NOMO-1 treated with DMSO at 0.1 percent for 48 hours (cell line): ENCODE measurements at regions not wholly inside any gene's neighbourhood (a gene's known extent, or its start where the extent isn't known, plus 50 kb on each side); places are given as distances from the start of the nearest gene placed in this dataset.
"Not testable (repeated sequence)": the region's sequence is repeated elsewhere in the genome, so short reads cannot be mapped to it uniquely, and the experiment has no call there.

Experiments
- DNase-seq: peaks from one replicate; lab custom pipeline; 2025; ENCODE audit not compliant: unreplicated experiment; lab: John Stamatoyannopoulos, UW

DNA sequence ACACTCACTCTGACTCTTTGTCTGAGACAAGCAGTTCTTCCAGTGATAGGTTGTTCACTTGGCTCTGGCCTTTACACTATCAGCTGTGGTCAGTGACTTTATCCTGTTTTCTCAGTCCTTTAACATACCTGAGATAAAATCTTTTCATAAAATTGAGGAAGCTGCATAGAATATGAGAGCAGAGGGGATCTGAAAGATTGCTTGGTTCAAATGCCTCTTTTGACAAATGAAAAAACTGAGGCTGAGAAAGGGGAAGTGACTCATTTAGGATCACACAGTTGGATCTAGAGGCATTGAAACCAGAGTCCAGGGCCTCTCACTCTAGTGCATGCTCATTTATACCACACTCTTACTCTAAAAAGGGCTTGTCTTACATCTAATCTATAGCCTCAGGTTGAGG is 277.0 kb upstream of the TBX18 start:
- DNase-seq: no peak

- DNase-seq: no peak
Measured at GRCh38 chr6:85037221-85037620, 272.8 kb upstream of the TBX18 start.

DNA sequence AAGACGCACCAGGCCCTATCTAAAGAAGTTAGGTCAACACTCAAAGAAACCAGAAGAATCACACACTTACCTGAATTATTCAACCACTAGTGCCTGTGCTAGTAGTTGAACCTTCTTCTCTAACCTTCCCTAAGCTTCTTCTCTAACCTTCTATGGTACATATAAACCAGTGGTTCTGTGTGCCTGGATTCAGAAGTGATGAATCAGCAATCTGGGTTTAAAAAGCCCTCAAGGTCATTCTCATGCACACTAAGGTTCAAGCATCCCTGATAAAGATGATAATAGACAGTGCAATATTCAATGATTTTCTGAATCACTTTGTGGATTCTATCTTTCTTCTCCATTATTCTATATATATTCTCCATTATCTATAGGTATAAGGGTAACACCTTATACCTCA is 271.4 kb upstream of the TBX18 start:
- no peak for DNase-seq

- DNase-seq: no peak
Measured at GRCh38 chr6:85033547-85033946, 269.1 kb upstream of the TBX18 start.

DNA sequence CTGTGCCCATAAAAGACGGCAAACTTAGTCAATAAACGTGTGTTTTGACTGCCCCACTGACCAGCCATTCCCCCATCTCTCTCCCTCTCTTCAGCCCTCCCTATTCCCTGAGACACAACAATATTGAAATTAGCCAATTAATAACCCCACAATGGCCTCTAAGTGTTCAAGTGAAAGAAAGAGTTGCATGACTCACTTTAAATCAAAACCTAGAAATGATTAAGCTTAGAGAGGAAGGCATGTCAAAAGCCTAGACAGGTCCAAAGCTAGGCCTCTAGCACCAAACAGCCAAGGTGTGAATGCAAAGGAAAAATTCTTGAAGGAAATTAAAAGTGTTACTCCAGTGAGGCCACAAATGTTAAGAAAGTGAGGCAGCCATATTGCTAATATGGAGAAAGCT is 261.6 kb upstream of the TBX18 start:
- no peak for DNase-seq

- DNase-seq: no peak
Measured at GRCh38 chr6:85023721-85024120, 259.3 kb upstream of the TBX18 start.

GRCh38 chr6:85017352-85017751 is 253.0 kb upstream of the TBX18 start:
- DNase-seq: no peak

DNA sequence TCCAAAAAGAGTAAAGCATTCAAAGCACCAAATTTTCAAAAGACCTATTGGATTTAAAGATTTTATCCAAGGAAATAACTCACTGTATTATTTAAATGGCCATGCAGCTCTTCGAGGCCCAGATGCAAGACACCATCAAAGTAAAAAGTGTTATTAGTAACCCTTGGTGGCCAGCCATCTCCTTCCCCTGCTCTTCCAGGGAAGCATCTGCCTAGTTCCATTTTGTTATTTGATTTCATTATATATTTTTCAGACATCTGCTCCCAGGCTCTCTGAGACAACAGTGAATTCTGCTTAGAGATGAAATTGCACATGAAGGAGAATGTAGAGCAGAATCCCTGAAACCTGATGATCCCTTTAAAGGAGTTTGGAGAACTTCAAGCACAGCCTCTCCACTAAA is 252.3 kb upstream of the TBX18 start:
- DNase-seq: no peak

DNA sequence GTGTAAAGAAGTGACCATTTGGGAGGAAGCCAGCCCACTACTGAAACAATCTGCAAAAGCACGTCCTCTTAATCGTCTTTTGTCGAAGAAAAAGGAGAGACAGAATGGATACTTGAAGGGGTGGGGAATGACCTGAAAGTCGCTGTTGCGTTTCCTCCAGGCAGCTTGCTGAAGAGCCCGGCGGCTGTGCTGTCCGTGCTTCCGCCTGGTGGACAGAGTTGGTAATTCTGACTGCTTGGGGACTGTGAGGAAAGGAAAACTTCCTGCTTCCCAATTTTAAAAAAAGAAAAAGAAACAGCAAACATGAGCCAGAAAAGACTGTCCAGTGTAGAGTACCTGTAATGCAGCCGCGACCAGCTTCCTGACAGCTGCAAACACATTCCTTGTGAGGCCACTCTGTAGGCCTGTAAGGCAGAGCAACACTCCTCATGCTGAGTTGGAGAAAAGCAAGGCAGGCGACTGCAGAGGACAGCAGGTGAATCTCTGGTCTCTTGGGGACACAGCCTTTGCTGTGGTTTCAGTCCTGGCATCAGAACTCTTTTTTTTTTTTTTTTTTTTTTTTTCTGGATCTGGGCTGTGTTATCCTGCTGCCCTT is 251.1 kb upstream of the TBX18 start:
- peak; percentile 21 for DNase-seq

DNA sequence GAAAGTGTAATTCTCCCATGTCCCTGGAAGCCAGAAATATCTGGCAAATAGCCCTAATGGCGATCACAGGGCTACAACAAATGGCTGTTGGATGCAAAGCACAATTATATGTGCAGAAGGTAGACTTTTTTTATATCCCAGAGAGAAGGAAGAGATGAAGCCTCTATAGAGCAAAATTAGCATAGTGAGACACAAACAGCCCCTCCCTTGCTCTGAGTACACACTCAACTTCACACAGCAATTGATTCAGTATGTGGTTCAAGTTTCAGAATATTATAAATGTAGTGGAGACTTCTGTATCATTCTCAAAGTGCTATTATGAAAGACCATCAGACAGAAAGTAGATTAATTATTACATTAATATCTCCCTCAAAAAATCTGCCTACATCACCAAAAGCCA is 246.5 kb upstream of the TBX18 start:
- DNase-seq: no peak

DNA sequence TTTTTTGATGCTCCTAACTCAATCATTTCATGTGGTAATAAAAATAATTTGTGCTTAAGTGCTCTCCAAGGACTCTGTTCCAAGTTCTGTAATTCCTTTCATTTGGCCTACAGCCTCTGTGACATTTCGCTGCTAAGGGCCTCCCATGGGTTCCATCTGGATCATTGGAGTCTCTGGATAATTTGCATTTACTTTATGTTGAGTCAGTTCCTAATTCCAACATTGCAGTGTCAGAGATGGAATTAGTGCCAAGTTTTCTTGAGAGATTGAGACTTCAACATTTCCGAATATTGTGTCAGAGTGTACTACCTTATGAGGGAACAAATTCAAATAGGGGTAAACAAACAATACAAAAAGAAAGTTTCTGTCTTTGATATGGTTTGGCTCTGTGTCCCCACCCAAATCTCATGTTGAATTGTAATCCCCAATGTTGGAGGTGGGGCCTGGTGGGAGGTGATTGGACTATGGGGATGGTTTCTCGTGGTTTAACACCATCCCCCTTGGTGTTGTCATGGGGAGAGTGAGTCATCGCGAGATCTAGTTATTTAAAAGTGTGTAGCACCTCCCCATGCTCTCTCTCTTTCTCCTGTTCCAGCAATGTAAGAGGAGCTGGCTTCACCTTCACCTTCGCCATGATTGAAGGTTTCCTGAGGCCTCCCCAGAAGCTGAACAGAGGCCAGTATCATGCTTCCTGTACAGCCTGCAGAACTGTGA is 244.1 kb upstream of the TBX18 start:
- no peak for DNase-seq

- no peak for DNase-seq
Measured at GRCh38 chr6:85006362-85006761, 242.0 kb upstream of the TBX18 start.

- DNase-seq: no peak
Measured at GRCh38 chr6:85005494-85005893, 241.1 kb upstream of the TBX18 start.

- no peak for DNase-seq
Measured at GRCh38 chr6:85004361-85004995, 240.1 kb upstream of the TBX18 start.

DNA sequence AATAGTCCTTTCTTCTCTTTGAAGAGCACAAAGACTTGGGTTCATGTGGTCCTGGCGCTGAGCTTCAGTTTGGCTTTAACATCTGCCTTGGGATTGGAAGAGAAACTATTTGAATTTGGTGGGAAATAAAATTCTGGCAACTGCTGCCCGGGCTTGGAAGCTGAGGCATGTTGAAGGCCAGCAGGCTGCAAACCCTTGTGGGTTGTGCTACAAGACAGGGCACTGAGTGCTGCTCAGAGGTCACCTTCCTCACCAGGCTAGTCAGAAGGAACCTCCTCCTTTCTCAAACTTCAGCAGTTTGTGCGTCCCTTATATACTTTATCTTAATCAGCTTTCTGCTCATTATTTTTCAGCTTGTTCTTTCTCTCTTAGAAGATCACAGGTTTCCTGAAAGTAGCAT is 238.4 kb upstream of the TBX18 start:
- DNase-seq: no peak

GRCh38 chr6:85000001-85000400 is 235.6 kb upstream of the TBX18 start:
- DNase-seq: no peak

DNA sequence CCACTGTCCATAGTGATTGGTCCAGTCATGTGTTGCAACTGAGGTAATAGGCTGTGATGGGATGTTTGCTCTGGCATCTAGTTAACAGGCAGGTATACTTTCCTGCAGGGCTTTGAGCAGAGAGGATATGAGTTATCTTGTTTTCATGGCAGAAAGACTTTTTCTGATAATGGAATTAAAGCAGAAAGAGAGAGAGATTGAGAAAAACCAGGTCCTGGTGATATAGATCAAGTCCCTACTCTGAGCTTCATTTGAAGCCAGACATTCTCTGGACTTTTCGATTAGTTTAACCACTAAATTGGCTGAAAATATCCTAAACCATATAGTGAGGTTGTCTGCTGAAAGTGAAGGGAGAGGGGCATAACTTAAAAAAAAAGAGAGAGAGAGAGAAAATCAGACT is 233.8 kb upstream of the TBX18 start:
- no peak for DNase-seq

DNA sequence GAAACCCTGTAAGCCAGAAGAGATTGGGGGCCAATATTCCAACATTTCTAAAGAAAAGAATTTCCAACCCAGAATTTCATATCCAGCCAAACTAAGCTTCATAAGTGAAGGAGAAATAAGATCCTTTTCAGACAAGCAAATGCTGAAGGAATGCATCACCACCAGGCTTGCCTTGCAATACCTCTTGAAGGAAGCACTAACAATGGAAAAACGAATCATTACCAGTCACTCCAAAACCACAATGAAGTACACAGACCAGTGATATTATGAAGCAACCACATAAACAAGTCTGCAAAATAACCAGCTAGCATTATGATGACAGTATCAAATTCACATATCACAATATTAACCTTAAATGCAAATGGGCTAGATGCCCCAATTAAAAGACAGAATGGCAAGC is 224.4 kb upstream of the TBX18 start:
- DNase-seq: not testable (repeated sequence)

DNA sequence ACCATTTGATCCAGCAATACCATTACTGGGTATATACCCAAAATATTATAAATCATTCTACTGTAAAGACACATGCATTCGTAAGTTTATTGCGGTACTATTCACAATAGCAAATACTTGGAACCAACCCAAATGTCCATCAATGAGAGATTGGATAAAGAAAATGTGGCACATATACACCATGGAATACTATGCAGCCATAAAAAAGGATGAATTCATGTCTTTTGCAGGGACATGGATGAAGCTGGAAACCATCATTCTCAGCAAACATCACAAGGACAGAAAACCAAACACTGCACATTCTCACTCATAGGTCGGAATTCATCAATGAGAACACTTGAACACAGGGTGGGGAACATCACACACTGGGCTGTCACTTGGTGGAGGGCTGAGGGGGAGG is 221.1 kb upstream of the TBX18 start:
- not testable (repeated sequence) for DNase-seq

DNA sequence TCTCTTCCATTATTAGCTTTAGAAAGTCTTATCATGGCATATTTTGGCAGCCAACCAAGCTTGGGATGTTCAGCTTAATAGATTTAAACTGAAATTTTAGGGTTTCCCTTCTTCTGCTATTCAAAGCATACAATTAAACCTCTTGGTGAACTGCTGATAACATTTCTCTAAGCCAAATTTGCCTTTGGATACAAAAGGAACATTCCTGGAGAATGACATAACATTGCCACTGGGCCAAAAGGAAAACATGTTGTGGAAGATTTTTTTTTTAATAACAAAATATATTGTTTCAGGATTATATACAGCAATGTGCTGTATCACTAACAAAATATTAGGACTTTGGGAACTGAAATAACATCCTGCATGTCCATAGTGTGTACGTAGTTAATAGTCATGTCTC is 215.1 kb upstream of the TBX18 start:
- DNase-seq: no peak

DNA sequence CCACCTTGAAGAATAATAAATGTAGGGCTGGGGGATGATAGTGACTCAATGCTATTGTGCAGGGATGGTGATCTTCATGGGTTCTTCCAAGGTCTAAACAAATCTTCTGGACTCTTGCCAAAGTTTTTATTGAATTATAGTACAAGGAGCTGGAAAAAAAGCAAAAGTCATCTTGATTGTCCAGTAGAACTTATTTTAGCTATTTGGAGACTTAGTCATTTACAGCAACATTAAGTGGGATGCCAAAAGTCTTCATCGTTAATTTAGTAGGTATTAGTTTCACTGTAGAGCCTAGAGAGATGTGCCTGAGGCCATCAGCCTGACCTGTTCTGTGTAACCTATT is 212.9 kb upstream of the TBX18 start:
- no peak for DNase-seq

DNA sequence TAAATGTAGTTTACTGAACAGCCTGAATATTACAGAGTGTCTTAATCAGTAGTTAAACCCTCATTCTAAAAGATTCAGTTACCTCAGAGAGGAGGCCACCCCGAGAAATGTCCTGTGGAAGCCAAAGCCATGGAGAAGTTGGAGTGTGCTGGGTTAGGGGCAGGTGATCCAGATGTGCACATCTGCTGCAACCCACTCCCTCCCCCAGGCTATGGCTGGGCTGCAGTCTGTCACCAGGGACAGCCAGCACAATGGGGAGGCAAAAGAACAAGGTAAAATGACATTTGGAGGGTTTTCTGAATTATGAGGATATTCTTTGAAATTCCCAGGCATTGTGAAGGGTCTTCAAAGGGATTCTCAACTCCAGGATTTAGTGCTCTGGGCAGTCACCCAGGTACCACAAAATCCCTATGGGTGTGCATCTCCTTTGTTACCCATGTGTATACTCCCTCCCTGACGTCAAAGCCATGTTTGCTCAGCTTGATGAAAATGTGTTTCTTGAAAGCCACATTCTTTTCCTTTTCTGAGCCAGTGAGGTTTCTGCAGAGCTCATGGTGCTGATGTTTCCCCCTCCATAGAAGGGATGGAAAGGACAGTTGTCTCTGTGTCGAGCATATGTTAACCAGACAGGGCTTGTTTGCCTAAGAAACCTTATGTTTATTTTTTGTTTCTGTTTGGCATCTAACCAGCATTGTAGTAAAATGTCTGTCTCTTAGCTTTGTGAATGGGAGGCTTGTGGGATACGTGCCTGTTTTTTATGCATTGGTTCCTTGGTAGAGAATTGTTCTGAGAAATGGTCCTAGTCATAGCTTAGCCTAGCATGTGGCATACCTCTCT is 212.3 kb upstream of the TBX18 start:
- no peak for DNase-seq
